ENCODE measurements at regions not wholly inside any gene's neighbourhood (a gene's known extent, or its start where the extent isn't known, plus 50 kb on each side); places are given as distances from the start of the nearest gene placed in this dataset.
"Not testable (repeated sequence)": the region's sequence is repeated elsewhere in the genome, so short reads cannot be mapped to it uniquely, and the experiment has no call there.

- no peak for DNase-seq
Measured at GRCh38 chr17:83159204-83160049, 80.0 kb downstream of the METRNL start.

DNA sequence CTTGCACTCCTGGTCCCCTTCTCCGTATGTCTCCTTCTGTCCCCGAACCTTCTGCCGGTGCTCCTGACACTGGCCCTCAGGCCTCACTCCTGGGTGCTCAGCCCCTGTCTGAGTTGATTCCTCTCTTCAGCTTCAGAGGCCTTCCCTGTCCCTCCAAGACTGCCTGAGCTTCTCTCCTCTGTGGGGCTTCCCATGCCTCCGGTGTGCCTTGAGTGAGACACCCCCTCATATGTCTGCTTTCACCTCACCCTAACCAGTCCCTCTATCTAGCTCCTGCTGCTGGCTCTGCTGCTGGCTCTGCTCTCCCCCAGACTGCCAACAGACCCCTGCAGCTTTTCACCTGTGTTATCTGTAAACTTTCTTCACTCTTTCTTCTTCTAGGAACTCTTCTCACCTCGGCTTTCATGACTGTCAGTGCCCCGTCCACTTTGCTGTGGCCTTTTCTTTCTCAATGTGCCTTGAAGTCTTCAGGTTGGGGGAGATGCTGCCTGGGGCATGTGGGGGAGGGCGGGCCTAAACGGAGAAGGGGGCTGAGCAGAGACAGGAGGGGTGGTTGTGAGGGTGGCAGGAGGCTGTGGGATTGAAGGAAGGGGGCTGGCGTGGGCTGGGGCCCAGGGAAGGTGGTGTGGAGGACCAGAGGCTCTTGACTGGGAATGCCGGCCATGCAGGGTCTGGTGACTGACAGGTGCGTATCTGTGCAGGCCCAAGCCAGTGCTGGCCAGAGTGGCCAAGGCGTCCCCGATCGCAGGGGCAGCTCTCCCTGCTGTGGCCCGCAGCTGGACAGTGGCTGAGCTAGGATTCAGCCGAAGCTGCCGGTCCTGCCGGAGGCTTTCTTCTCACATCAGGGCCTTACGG, 81.3 kb downstream of the METRNL start:
- no peak for DNase-seq

DNA sequence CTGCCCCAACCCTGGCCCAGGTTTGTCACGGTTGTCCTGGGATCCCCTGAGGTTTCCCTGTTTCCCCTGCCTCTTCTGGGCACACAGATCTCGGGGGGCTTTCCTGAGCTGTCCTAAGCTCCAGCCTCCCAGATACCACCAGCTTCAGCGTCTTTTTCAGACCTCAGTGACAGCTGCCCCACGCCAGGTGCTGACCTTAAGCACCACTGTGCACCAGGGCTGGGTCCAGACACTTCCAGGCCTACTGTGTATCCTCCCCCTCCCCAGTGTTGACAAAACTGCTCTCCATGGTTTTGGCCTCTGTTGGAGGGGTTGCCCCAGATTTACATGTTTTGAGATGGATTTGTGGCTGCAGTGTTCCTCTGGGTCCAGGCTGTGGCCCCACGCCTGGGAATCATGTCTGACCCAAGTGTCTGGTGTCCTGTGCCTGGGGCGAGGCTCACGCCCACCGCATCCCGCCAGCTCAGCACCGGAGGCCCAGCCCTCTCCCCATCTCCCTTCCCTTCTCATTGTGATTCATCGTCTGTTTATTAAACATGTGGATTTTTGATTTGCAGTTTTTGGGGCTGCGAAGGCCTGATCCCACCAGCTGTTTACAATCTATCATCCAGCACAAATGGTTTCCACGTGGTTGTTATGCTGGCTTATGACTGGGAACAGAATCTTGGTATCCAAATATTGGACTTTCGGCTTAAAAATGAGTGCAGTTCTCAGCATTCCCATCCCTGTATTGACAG, 82.1 kb downstream of the METRNL start:
- DNase-seq = no peak

GRCh38 chr17:83162035-83162745, 82.8 kb downstream of the METRNL start:
- DNase-seq = no peak

- no peak for DNase-seq
Measured at GRCh38 chr17:83164490-83164889, 85.1 kb downstream of the METRNL start.

DNA sequence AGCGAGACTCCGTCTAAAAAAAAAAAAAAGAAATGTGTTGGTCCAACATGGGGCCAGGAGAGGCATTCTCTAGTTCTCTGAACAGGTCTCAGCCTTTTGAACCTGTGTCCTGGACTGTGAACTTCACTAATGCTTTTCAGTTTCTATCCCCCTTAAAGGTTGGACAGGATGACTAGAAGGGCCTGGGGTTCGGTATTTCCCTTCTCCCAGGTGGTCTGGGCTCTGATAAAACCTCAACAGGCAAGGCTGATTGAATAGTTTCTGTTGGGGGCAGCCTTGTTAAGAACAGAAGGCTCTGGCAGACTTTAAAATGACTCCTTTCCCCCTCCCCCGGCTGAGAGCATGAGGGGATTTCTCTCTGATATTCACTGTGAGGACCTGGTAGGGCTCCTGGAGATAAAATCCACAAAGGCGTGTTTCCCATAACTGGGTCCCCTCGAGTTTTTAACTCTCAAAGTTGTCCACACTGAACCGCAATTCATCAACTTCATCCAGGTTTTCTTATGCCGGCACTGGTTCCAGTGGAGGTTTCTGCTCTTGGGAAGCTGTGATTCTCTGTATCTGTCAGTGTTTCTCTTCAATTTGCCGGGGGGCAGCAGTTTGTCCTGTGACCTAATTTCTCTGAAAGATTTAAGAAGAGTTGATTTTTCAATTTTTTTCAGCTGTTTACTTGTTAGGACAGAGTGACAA, 91.3 kb downstream of the METRNL start:
- DNase-seq = no peak

DNA sequence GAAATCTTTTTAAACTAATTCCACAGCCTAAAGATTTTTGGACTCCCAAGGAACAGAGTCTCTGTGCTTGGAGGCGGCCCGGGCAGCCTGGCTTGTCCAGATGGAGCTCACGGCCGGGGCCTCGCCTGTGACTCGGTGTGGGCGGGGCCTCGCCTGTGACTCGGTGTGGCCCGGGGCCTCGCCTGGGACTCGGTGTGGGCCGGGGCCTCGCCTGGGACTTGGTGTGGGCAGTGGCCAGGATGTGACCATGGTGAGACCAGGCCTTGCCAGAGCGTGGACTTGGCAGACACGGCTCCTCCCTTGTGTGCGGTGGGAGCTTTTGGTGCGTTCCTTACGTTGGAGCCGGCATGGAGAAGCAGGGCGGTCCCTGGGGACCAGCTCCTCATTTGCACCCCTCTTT, 92.3 kb downstream of the METRNL start:
- DNase-seq = peak; percentile 1

GRCh38 chr17:83172099-83172498, 92.7 kb downstream of the METRNL start:
- peak; percentile 0 for DNase-seq

DNA sequence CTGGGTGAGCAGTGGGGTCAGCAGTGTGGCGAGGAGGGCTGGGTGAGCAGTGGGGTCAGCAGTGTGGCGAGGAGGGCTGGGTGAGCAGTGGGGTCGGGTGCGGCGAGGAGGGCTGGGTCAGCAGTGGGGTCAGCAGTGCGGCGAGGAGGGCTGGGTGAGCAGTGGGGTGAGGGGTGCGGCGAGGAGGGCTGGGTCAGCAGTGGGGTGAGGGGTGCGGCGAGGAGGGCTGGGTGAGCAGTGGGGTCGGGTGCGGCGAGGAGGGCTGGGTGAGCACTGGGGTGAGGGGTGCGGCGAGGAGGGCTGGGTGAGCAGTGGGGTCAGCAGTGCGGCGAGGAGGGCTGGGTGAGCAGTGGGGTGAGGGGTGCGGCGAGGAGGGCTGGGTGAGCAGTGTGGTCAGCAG, 93.2 kb downstream of the METRNL start:
- DNase-seq = not testable (repeated sequence)

GRCh38 chr17:83173180-83173913, 93.9 kb downstream of the METRNL start:
- not testable (repeated sequence) for DNase-seq

DNA sequence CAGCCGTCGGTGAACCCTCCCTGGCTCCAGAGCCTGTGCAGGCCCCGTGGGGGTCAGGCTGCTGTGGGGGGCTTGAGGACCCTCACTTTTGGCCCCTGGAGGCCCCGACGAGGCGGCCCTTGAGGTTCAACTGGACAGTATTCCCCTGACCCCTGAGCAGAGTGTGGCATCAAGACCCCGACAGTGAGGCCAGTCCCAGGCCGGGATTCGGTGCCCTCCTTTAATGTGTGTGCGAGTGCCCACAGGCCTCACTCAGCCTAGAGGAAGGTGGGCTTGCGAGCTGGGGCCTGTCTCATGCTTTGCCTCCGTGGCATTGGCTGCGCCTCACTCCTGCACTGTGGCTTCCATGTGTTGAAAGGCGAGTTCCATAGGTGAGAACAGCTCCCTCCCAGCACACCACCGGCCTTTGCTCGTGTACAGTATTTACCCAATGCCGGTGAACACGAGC, 94.5 kb downstream of the METRNL start:
- DNase-seq = no peak

- DNase-seq = peak; percentile 0
Measured at GRCh38 chr17:83174362-83175118, 95.1 kb downstream of the METRNL start.

DNA sequence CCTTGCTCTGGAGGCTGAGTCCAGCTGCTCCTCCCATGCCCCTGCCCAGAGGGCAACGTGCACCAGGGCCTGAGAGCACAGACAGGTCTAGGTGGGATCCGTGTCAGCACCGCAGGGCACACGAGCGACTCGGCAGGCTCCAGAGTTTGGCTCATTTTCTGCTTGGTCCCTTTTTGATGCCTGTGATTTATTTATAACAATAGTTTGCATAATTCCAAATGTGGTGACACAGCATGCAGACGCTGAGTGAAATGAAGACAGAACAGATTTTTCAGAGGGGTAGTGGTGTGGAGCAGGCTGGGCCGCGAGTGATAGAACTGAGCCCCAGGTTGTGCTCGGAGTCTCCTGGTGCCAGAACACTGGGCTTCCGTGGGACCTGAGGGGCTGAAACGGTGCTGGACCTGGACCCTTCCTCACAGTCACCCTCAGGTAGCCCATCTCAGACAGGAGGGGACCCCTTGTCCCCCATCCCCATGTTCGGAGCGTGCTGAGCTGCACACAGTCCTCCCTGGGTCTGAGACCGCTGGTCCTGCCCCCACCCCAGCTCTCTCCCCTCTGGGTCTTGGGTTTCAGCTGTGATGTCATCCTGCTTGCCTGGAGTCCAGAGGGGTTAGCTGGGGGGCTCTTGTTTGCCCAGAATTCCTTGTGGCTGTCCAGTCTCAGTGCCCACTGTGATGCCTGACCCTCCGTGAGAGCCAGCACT, 95.9 kb downstream of the METRNL start:
- peak; percentile 2 for DNase-seq

GRCh38 chr17:83175822-83176622, 96.6 kb downstream of the METRNL start:
- peak; percentile 1 for DNase-seq

DNA sequence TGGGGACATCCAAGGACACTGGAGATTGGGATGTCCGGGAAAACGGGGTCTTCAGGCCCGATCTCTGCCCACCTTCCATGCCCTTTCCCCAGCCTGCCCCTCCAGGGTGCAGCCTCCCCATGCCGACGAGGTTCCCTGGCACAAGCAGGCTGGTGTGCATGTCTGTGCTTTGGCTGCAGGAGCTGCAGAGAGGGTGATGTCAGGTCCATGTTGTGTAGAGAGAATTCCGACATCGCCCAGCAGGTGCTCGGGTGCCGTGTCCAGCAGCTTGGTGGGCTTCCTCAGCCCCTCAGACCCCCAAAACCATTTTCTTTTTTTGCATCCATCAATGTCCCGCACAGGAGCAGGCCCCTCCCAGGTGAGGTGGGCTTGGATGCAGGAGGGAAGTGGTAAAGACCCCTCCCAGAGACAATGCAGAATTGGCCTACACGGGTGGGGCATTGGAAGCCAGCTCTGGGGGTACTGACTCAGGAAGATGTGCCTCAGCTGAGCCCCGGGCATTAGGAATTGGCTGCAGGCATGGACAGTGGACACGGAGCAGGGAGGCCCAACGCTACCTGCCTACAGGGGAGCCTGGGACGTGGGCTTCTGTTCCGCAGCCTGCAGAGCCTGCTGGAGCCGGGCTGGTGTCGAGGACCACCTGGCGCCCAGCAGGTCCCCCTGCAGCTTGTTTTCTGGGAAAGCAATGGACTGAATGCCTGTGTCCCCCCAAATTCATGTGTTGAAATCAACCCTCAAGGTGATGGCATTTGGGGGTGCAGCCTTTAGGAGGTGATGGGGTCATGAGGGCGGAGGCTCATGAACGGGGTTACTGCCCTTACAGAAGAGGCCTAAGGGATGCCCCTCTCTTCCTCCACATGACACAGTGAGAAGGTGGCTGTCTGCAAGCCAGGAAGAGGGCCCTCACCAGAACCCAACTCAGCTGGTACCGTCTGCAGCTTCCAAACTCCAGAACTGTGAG, 97.5 kb downstream of the METRNL start:
- peak; percentile 3 for DNase-seq

DNA sequence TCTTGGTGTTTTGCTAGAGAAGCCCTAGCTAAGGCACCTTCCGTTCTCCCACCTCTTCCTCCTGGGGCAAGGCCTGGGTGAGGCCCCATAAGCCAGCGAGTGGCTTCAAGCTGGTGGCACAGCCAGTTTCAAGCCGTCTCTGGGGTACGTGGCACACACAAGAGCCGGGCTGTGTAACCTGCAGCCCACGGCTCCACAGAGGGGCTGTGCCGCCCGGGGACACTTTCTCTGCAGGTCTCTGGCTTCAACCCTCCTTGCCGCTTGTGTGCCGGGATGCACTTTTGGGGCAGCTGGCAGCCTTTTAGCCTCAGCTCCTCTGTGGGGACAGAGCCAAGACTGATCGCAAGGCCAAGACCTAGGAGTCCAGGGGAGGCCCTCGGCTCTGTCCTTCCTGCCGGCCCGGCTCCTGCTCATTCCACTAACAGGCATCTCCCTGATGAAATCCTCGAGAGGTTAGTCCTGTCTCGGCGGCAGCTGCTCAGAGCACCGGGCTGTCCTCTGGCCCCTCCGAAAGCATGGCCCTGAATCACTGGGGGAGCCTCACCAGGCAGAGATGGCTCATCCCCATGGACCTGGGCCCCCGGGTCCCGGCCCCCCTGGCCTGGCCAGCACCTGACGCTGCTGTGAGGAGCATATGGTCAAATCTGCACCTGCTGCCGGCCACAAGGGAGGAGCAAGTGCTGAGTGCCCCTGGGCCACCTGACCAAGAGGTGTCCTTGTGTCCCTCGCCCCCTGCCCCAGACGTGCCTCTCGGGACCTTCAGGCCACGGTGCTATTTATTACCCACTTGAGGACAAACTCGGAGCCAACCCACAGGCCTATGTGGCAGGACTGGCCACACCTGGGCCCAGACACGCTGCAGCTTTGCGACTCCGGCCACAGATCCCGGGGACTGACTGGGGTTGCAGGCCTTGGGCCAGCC, 98.5 kb downstream of the METRNL start:
- peak; percentile 3 for DNase-seq

Measured in stimulated activated CD4-positive, alpha-beta T cell treated with anti-CD3 and anti-CD28 coated beads, Interleukin-4, amount 100 ng/mL, for 24 hours (primary cell).